ENCODE measurements at regions not wholly inside any gene's neighbourhood (a gene's known extent, or its start where the extent isn't known, plus 50 kb on each side); places are given as distances from the start of the nearest gene placed in this dataset.
A peak's percentile ranks its signal among the peaks of the same experiment; 100 is the strongest.
"Not testable (repeated sequence)": the region's sequence is repeated elsewhere in the genome, so short reads cannot be mapped to it uniquely, and the experiment has no call there.

- peak; percentile 92 for DNase-seq
Measured at GRCh38 chr9:124126648-124127646, 115.4 kb downstream of the LHX2 start.

- DNase-seq, result no peak
Measured at GRCh38 chr9:124128568-124129166, 117.1 kb downstream of the LHX2 start.

GRCh38 chr9:124130277-124131075 is 118.9 kb downstream of the LHX2 start:
- no peak for DNase-seq

GRCh38 chr9:124131518-124131917 is 120.0 kb downstream of the LHX2 start:
- not testable (repeated sequence) for DNase-seq

GRCh38 chr9:124132671-124133147 is 121.1 kb downstream of the LHX2 start:
- DNase-seq, result no peak

GRCh38 chr9:124133727-124134126 is 122.2 kb downstream of the LHX2 start:
- DNase-seq, result peak; percentile 55

GRCh38 chr9:124134526-124134925 is 123.0 kb downstream of the LHX2 start:
- DNase-seq, result no peak

- no peak for DNase-seq
Measured at GRCh38 chr9:124135813-124136365, 121.9 kb upstream of the NEK6 start.

GRCh38 chr9:124137009-124137943 is 120.5 kb upstream of the NEK6 start:
- DNase-seq, result no peak

GRCh38 chr9:124137944-124138335 is 119.8 kb upstream of the NEK6 start:
- DNase-seq, result no peak

- no peak for DNase-seq
Measured at GRCh38 chr9:124139001-124139400, 118.7 kb upstream of the NEK6 start.

- no peak for DNase-seq
Measured at GRCh38 chr9:124140941-124141568, 116.7 kb upstream of the NEK6 start.

- not testable (repeated sequence) for DNase-seq
Measured at GRCh38 chr9:124144561-124145123, 113.1 kb upstream of the NEK6 start.

- no peak for DNase-seq
Measured at GRCh38 chr9:124146031-124146561, 111.7 kb upstream of the NEK6 start.

- DNase-seq, result no peak
Measured at GRCh38 chr9:124149992-124150391, 107.8 kb upstream of the NEK6 start.

- no peak for DNase-seq
Measured at GRCh38 chr9:124163760-124164255, 93.9 kb upstream of the NEK6 start.

GRCh38 chr9:124164811-124165210 is 92.9 kb upstream of the NEK6 start:
- no peak for DNase-seq

GRCh38 chr9:124174433-124174832 is 83.3 kb upstream of the NEK6 start:
- DNase-seq, result no peak

- not testable (repeated sequence) for DNase-seq
Measured at GRCh38 chr9:124177522-124177921, 80.2 kb upstream of the NEK6 start.

All from stimulated activated CD8-positive, alpha-beta memory T cell treated with anti-CD3 and anti-CD28 coated beads, Interleukin-4, amount 100 ng/mL, for 48 hours (primary cell).